ENCODE measurements at regions not wholly inside any gene's neighbourhood (a gene's known extent, or its start where the extent isn't known, plus 50 kb on each side); places are given as distances from the start of the nearest gene placed in this dataset.

DNA sequence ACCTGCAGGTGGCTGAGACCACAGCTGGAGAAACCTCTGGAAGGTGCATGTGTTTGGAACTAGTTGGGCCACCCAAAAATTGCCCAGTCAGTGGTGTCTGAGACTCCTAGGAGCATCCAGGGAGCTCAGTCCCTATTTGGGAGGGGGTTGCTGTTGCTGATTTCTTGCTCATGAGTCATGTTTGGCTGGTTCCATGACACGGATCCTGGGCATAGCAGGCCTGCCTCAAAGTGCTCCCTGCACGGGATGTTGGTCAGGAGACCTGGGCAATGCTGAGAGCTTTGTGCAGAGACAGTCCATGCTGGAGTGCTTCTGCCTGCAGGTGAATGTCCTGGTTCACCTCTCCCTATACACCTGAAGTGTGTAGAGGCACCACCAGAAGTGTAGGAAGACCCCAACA lies 194.2 kb downstream of the GLI2 start:
- TF ChIP-seq, protein P1, sequence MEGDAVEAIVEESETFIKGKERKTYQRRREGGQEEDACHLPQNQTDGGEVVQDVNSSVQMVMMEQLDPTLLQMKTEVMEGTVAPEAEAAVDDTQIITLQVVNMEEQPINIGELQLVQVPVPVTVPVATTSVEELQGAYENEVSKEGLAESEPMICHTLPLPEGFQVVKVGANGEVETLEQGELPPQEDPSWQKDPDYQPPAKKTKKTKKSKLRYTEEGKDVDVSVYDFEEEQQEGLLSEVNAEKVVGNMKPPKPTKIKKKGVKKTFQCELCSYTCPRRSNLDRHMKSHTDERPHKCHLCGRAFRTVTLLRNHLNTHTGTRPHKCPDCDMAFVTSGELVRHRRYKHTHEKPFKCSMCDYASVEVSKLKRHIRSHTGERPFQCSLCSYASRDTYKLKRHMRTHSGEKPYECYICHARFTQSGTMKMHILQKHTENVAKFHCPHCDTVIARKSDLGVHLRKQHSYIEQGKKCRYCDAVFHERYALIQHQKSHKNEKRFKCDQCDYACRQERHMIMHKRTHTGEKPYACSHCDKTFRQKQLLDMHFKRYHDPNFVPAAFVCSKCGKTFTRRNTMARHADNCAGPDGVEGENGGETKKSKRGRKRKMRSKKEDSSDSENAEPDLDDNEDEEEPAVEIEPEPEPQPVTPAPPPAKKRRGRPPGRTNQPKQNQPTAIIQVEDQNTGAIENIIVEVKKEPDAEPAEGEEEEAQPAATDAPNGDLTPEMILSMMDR (IDR thresholded peaks at IDR 0.05): no peak
- TF ChIP-seq POLR2A (IDR thresholded peaks at IDR 0.05): no peak
